Caco-2 (cell line): ENCODE measurements at regions not wholly inside any gene's neighbourhood (a gene's known extent, or its start where the extent isn't known, plus 50 kb on each side); places are given as distances from the start of the nearest gene placed in this dataset.

ENCODE experiments used
- BruUV-seq: library from RNA; stranded (reverse); fragments of 400-500 nt; replicated peaks from 2 replicates; lab custom pipeline; 2021; lab: Mats Ljungman, UMichigan
- CTCF ChIA-PET: fragments of 300-600 bp; sonication (Branson Sonifier 250); formaldehyde crosslinking; loops from one replicate; lab custom pipeline; 2022; ENCODE audit warnings: antibody characterized with exemption; lab: Charles Lee
- POLR2A ChIA-PET: fragments of 300-600 bp; sonication (Branson Sonifier 250); formaldehyde crosslinking; loops from one replicate; lab custom pipeline; 2022; ENCODE audit warnings: antibody characterized with exemption; lab: Charles Lee
- DNase-seq, 2 experiments: peaks; one replicate each; pipeline versions ENCODE4 v3.0.0 to v3.0.0-alpha.2; 2020 to 2022
- H3K27me3 ChIP-seq: replicated peaks from 2 replicates; pipeline ENCODE4 v1.6.0; 2011; ENCODE audit warnings: low read length; ENCODE audit not compliant: control insufficient read depth, insufficient read depth
- H3K36me3 ChIP-seq: 2 replicates; pipeline ENCODE4 v1.5.1; 2011; ENCODE audit warnings: low read length; ENCODE audit not compliant: control insufficient read depth, insufficient read depth
- H3K4me1 ChIP-seq: fragments of 250-450 bp; sonication (Bioruptor Pico); 2 replicates; pipeline ENCODE4 v1.5.1; 2020; ENCODE audit warnings: mild to moderate bottlenecking
- H3K4me3 ChIP-seq: 2 replicates; pipeline ENCODE4 v1.5.1; 2011; ENCODE audit warnings: low read depth, mild to moderate bottlenecking, control low read depth, low read length
- H3K9me3 ChIP-seq: fragments of 250-450 bp; sonication (Bioruptor Pico); 2 replicates; pipeline ENCODE4 v1.5.1; 2020; ENCODE audit warnings: mild to moderate bottlenecking, moderate library complexity
- H3K27ac Mint-ChIP-seq: one replicate; pipeline ENCODE4 v1.8.0; 2022; ENCODE audit warnings: mixed read lengths; ENCODE audit not compliant: unreplicated experiment
- H3K27me3 Mint-ChIP-seq: one replicate; pipeline ENCODE4 v1.8.0; 2022; ENCODE audit warnings: mixed read lengths; ENCODE audit not compliant: insufficient read depth, unreplicated experiment
- H3K36me3 Mint-ChIP-seq: one replicate; pipeline ENCODE4 v1.8.0; 2022; ENCODE audit warnings: mild to moderate bottlenecking, mixed read lengths; ENCODE audit not compliant: insufficient read depth, unreplicated experiment
- H3K4me1 Mint-ChIP-seq: one replicate; pipeline ENCODE4 v1.8.0; 2022; ENCODE audit warnings: low read depth, mixed read lengths; ENCODE audit not compliant: unreplicated experiment
- H3K4me3 Mint-ChIP-seq: one replicate; pipeline ENCODE4 v1.8.0; 2022; ENCODE audit warnings: mild to moderate bottlenecking, moderate library complexity, mixed read lengths; ENCODE audit not compliant: unreplicated experiment
- H3K9me3 Mint-ChIP-seq: one replicate; pipeline ENCODE4 v1.8.0; 2022; ENCODE audit warnings: mixed read lengths; ENCODE audit not compliant: unreplicated experiment
- CTCF ChIP-seq, 2 experiments: fragments of 200-600 bp in 1 of 2; IDR thresholded peaks; 1 replicate in 1 of 2; 2 replicates in 1 of 2; pipeline versions ENCODE4 v1.5.1 to v1.8.0; 2011 to 2022; ENCODE audit warnings: antibody characterized with exemption in 1 of 2, control low read depth in 1 of 2, inconsistent platforms in 1 of 2, low read depth in 1 of 2, low read length in 1 of 2, mild to moderate bottlenecking in 1 of 2, moderate library complexity in 1 of 2; ENCODE audit not compliant: insufficient read depth in 1 of 2, severe bottlenecking in 1 of 2, unreplicated experiment in 1 of 2
- intact Hi-C: fragments of 100-400 bp; cut with micrococcal nuclease; formaldehyde crosslinking; loops from one replicate; pipeline ENCODE4 v1.10.0; 2022; ENCODE audit not compliant: unreplicated experiment

- Mint-ChIP-seq H3K27ac (no peak overlapping the region), H3K4me1 (no peaks in the 10 kb centered on the region), H3K27me3 (peaks cover 4% of the 10 kb centered on the region), H3K4me3 (no peak overlapping the region), H3K36me3 (no peaks in the 10 kb centered on the region), H3K9me3 (no peaks in the 10 kb centered on the region)
- no peaks in the 10 kb centered on the region for H3K27me3 ChIP-seq
- ChIA-PET CTCF (no interaction called here), POLR2A (no interaction called here)
- H3K36me3 ChIP-seq, result no peaks in the 10 kb centered on the region
- DNase-seq, result no peak
- H3K4me1 ChIP-seq, result no peaks in the 10 kb centered on the region
- H3K4me3 ChIP-seq, result no peak overlapping the region
- no peaks in the 10 kb centered on the region for H3K9me3 ChIP-seq
- no peak for TF ChIP-seq CTCF (IDR thresholded peaks at IDR 0.05; ENCODE audit: insufficient read depth in 1 of 2, low read depth in 1 of 2, low read length in 1 of 2, severe bottlenecking in 1 of 2, unreplicated experiment in 1 of 2)
- intact Hi-C loops, result no loop called here
- no TSS peak for BruUV-seq
Observed at GRCh38 chrX:16039834-16040233, 83.5 kb upstream of the GRPR start.

- BruUV-seq, result no TSS peak
- Mint-ChIP-seq H3K27me3 (peaks cover 6% of the 10 kb centered on the region), H3K36me3 (no peaks in the 10 kb centered on the region), H3K4me1 (no peaks in the 10 kb centered on the region), H3K27ac (no peak overlapping the region), H3K4me3 (no peak overlapping the region), H3K9me3 (no peaks in the 10 kb centered on the region)
- Histone ChIP-seq H3K27me3 (no peaks in the 10 kb centered on the region), H3K9me3 (no peaks in the 10 kb centered on the region), H3K4me1 (no peaks in the 10 kb centered on the region), H3K4me3 (no peak overlapping the region), H3K36me3 (no peaks in the 10 kb centered on the region)
- intact Hi-C loops, result no loop called here
- no peak for DNase-seq
- CTCF ChIA-PET, result no interaction called here
- no peak for TF ChIP-seq CTCF (IDR thresholded peaks at IDR 0.05; ENCODE audit: insufficient read depth in 1 of 2, low read depth in 1 of 2, low read length in 1 of 2, severe bottlenecking in 1 of 2, unreplicated experiment in 1 of 2)
- POLR2A ChIA-PET, result no interaction called here
Observed at GRCh38 chrX:16039363-16039762, 84.0 kb upstream of the GRPR start.

- H3K36me3 ChIP-seq, result no peaks in the 10 kb centered on the region
- TF ChIP-seq CTCF (IDR thresholded peaks at IDR 0.05; ENCODE audit: insufficient read depth in 1 of 2, low read depth in 1 of 2, low read length in 1 of 2, severe bottlenecking in 1 of 2, unreplicated experiment in 1 of 2), result no peak
- no peak for DNase-seq
- Mint-ChIP-seq H3K27ac (no peak overlapping the region), H3K27me3 (peaks cover 2% of the 10 kb centered on the region), H3K4me1 (no peaks in the 10 kb centered on the region), H3K9me3 (no peaks in the 10 kb centered on the region), H3K4me3 (no peak overlapping the region), H3K36me3 (no peaks in the 10 kb centered on the region)
- no TSS peak for BruUV-seq
- H3K9me3 ChIP-seq, result no peaks in the 10 kb centered on the region
- H3K4me1 ChIP-seq, result no peaks in the 10 kb centered on the region
- no peak overlapping the region for H3K4me3 ChIP-seq
- ChIA-PET CTCF (no interaction called here), POLR2A (no interaction called here)
- intact Hi-C loops, result no loop called here
- no peaks in the 10 kb centered on the region for H3K27me3 ChIP-seq
Observed at GRCh38 chrX:16033331-16033730, 90.0 kb upstream of the GRPR start.
